Mammary epithelial cell (primary cell): ENCODE measurements at regions not wholly inside any gene's neighbourhood (a gene's known extent, or its start where the extent isn't known, plus 50 kb on each side); places are given as distances from the start of the nearest gene placed in this dataset.

ENCODE experiments used
- EZH2 ChIP-seq: IDR thresholded peaks from 2 replicates; pipeline ENCODE4 v1.6.1; 2012; ENCODE audit warnings: low read length, inconsistent platforms, borderline replicate concordance
- TF ChIP-seq, protein P1 (sequence below), 2 donors: IDR thresholded peaks in 1 of 2; conservative IDR thresholded peaks in 1 of 2; 2 replicates each; pipeline ENCODE4 v1.5.1; 2011 to 2012; ENCODE audit warnings: inconsistent platforms in 2 of 2, low read length in 2 of 2, mild to moderate bottlenecking in 2 of 2, control low read depth in 1 of 2, low read depth in 1 of 2; ENCODE audit not compliant: insufficient read depth in 1 of 2; ENCODE audit errors: extremely low read depth in 1 of 2

- TF ChIP-seq, protein P1, sequence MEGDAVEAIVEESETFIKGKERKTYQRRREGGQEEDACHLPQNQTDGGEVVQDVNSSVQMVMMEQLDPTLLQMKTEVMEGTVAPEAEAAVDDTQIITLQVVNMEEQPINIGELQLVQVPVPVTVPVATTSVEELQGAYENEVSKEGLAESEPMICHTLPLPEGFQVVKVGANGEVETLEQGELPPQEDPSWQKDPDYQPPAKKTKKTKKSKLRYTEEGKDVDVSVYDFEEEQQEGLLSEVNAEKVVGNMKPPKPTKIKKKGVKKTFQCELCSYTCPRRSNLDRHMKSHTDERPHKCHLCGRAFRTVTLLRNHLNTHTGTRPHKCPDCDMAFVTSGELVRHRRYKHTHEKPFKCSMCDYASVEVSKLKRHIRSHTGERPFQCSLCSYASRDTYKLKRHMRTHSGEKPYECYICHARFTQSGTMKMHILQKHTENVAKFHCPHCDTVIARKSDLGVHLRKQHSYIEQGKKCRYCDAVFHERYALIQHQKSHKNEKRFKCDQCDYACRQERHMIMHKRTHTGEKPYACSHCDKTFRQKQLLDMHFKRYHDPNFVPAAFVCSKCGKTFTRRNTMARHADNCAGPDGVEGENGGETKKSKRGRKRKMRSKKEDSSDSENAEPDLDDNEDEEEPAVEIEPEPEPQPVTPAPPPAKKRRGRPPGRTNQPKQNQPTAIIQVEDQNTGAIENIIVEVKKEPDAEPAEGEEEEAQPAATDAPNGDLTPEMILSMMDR (conservative IDR thresholded peaks at IDR 0.05 in 1 of 2, IDR thresholded peaks at IDR 0.05 in 1 of 2; ENCODE audit: extremely low read depth in 1 of 2, insufficient read depth in 1 of 2, low read depth in 1 of 2, low read length in 2 of 2), result no peak
- no peak for TF ChIP-seq EZH2
Measured at GRCh38 chr13:48161530-48162179, 66.8 kb upstream of the MED4 start.
